Activated T-helper 1 cell treated with anti-CD3 and anti-CD28 coated beads, Interleukin-12 subunit alpha, Interleukin-12 subunit beta, Interleukin-2, Interleukin-4 antibody, amounts not matched to agents 30 ng/mL and 10 ng/mL and 1 ng/mL, durations not matched to agents 14 hours and 24 hours and 36 hours (primary cell): ENCODE measurements at regions not wholly inside any gene's neighbourhood (a gene's known extent, or its start where the extent isn't known, plus 50 kb on each side); places are given as distances from the start of the nearest gene placed in this dataset.

Experiments used
- DNase-seq: peaks from one replicate; pipeline ENCODE4 v3.0.0; 2021; ENCODE audit warnings: low spot score
- H3K27ac Mint-ChIP-seq: one replicate; pipeline ENCODE4 v1.8.0; 2021; ENCODE audit warnings: mild to moderate bottlenecking, mixed read lengths
- H3K27me3 Mint-ChIP-seq: one replicate; pipeline ENCODE4 v1.8.0; 2022; ENCODE audit warnings: mild to moderate bottlenecking, moderate library complexity, mixed read lengths; ENCODE audit not compliant: insufficient read depth
- H3K36me3 Mint-ChIP-seq: one replicate; pipeline ENCODE4 v1.8.0; 2021; ENCODE audit warnings: low read depth, mixed read lengths
- H3K4me1 Mint-ChIP-seq: one replicate; pipeline ENCODE4 v1.8.0; 2021; ENCODE audit warnings: low read depth, mixed read lengths
- H3K4me3 Mint-ChIP-seq: one replicate; pipeline ENCODE4 v1.8.0; 2021; ENCODE audit warnings: mild to moderate bottlenecking, moderate library complexity, mixed read lengths
- H3K9me3 Mint-ChIP-seq: one replicate; pipeline ENCODE4 v1.8.0; 2021; ENCODE audit warnings: mixed read lengths
- intact Hi-C: fragments of 100-400 bp; cut with micrococcal nuclease; formaldehyde crosslinking; loops from one replicate; pipeline ENCODE4 v1.15.1; 2024

DNA sequence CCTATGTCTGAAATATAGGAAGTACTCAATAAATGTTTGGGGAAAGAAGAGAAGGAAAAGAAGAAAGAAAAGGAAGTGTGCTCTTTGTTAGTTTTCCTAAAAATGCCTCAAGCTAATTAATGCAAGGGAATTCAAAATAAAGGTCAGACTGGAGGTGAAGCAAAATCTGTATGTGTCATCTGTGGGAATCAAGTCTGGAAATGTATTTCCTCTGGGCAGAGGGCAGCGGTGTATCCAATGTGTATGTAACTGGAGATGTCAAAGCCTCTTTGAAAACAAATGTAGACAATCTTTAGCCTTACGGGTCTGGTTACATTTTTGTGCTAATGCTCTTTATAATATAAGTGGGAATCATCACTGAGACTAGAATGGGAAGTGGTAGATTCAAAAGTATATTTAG lies 471.4 kb downstream of the MAN2A1 start:
- Mint-ChIP-seq H3K36me3 (no peaks in the 10 kb centered on the region), H3K4me1 (no peaks in the 10 kb centered on the region), H3K9me3 (no peaks in the 10 kb centered on the region), H3K27ac (no peak overlapping the region), H3K27me3 (no peaks in the 10 kb centered on the region), H3K4me3 (no peak overlapping the region)
- intact Hi-C loops, result no loop called here
- DNase-seq, result no peak

DNA sequence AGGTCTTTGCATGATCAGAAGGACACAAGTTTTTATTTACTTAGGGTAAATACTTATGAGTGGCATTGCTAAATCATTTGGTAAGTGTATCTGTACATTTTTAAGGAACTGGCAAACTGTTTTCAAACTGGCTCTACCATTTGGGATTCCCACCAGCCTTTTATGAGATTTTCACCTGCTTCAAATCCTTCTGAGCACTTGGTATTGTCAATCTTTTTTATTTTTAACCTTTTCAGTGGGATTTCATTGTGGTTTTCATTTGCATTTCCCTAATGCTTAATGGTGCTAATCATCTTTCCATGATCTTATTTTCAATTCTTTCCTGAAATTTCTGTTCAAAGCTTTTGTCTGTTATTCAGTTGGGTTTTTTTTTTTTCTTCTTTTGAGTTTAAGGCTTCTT lies 475.6 kb downstream of the MAN2A1 start:
- no peaks in the 10 kb centered on the region for H3K4me1 Mint-ChIP-seq
- DNase-seq, result no peak

DNA sequence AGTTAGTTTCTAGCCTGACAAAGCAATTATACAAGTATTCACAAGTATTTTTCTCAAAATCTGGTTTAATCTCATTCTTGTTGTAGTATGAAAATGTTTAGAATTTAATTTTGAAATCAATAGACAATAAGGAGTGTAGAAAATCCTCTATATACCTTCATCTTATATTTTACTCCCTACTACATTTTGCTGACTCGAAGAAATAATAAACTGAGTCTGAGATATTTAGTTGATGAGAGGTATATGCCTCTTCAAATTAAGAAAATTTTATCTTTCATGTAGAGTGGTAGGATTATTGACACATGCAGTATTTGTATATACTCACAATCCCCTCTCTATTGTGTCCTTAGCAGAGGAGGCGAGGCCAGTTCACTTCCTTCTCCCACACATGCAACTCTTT lies 477.7 kb downstream of the MAN2A1 start:
- intact Hi-C loops, result no loop called here
- H3K27me3 Mint-ChIP-seq, result no peaks in the 10 kb centered on the region
- peaks cover 15% of the 10 kb centered on the region for H3K9me3 Mint-ChIP-seq
- H3K36me3 Mint-ChIP-seq, result no peaks in the 10 kb centered on the region
- DNase-seq, result no peak
- H3K4me3 Mint-ChIP-seq, result no peak overlapping the region
- no peak overlapping the region for H3K27ac Mint-ChIP-seq
- no peaks in the 10 kb centered on the region for H3K4me1 Mint-ChIP-seq

More for the DNA sequence above, 475.6 kb downstream of the MAN2A1 start:
- no peaks in the 10 kb centered on the region for H3K27me3 Mint-ChIP-seq
- intact Hi-C loops, result no loop called here
- H3K4me3 Mint-ChIP-seq, result no peak overlapping the region
- no peaks in the 10 kb centered on the region for H3K36me3 Mint-ChIP-seq
- peaks cover 4% of the 10 kb centered on the region for H3K9me3 Mint-ChIP-seq
- no peak overlapping the region for H3K27ac Mint-ChIP-seq

DNA sequence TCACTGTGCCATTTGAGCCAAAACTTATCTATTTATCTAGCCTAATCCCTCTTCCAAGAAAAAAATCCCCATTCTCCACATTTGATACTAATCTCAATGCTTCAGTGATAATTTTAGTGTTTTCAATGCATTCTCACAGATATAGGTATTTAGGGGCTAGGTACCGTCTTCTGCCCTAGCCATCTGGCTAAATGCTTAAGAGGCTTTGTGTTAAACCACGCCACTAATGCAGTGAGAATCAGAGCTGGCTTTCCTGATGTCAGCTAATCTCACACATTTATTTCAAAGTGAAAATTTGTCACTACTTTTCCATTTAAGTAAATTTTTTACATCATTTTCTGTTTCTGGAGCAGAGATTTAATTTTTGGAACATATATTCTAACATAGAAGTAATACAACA lies 479.7 kb downstream of the MAN2A1 start:
- Mint-ChIP-seq H3K4me3 (no peak overlapping the region), H3K27ac (no peak overlapping the region), H3K36me3 (no peaks in the 10 kb centered on the region), H3K4me1 (no peaks in the 10 kb centered on the region), H3K27me3 (no peaks in the 10 kb centered on the region), H3K9me3 (peaks cover 15% of the 10 kb centered on the region)
- intact Hi-C loops, result no loop called here
- DNase-seq, result no peak

DNA sequence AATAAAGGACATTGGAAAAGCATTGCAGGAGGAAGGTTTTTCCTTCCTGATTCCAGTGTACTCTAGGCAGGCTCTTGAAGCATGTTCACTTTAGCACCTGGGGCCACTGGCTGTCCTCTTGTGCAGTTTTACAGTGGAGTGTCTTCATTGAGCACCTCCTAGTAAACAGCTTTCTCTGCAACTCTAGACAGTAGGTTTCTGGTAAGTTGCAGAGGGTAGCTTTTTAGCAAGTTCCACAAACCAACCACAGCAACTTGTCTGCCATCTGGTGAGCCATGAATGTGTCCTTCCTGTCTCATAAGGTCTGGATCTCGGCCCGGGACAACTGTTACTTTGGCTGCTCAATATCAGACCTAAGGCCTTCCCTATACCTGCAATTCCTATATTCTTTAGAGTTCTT lies 488.0 kb downstream of the MAN2A1 start:
- H3K9me3 Mint-ChIP-seq, result no peaks in the 10 kb centered on the region
- intact Hi-C loops, result no loop called here
- no peak for DNase-seq

DNA sequence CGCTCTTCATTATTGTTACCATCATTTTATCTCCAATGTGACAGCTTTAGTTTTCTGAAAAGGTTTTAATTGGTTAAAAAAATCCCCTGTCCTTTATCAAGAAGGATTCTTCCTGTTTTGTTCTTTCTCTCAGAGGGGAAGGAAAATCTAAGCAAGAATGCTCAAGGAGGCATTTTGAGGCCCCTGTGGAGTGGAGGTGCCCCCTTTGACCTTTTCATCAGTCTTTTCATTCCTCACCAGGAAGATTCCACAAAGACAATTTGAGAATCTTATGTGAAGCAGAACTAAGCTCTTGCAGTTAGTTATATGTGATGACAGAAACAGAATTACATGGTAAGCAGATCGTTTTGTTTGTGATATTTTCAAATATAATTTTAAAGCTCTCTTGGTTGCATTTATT lies 489.6 kb downstream of the MAN2A1 start:
- Mint-ChIP-seq H3K9me3 (no peaks in the 10 kb centered on the region), H3K27ac (no peak overlapping the region), H3K27me3 (peaks cover 4% of the 10 kb centered on the region), H3K36me3 (no peaks in the 10 kb centered on the region), H3K4me3 (no peak overlapping the region), H3K4me1 (no peaks in the 10 kb centered on the region)
- intact Hi-C loops, result no loop called here
- no peak for DNase-seq

More for the DNA sequence above, 488.0 kb downstream of the MAN2A1 start:
- Mint-ChIP-seq H3K27me3 (peaks cover 4% of the 10 kb centered on the region), H3K4me3 (no peak overlapping the region), H3K4me1 (no peaks in the 10 kb centered on the region), H3K27ac (no peak overlapping the region), H3K36me3 (no peaks in the 10 kb centered on the region)

DNA sequence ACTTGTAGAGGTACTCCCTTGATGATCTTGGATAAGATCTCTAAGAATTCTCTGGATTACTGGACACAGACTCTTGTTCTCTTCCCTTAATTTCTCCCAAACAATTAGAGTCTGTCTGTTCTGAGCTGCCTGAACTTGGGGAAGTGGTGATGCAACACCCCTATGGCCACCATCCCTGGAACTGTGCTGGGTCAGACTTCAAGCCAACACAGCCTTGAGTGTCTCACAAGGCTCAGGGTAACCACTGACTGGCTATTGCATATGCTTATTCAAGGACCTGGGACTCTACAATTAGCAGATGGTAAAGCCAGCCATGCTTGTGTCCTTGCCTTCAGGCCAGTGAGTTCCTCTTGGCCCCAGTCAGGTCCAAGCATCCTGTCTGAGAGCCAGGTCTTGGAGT lies 504.5 kb downstream of the MAN2A1 start:
- Mint-ChIP-seq H3K27me3 (no peaks in the 10 kb centered on the region), H3K36me3 (no peaks in the 10 kb centered on the region), H3K9me3 (no peaks in the 10 kb centered on the region), H3K27ac (no peak overlapping the region), H3K4me1 (no peaks in the 10 kb centered on the region), H3K4me3 (no peak overlapping the region)
- DNase-seq, result no peak
- intact Hi-C loops, result no loop called here

DNA sequence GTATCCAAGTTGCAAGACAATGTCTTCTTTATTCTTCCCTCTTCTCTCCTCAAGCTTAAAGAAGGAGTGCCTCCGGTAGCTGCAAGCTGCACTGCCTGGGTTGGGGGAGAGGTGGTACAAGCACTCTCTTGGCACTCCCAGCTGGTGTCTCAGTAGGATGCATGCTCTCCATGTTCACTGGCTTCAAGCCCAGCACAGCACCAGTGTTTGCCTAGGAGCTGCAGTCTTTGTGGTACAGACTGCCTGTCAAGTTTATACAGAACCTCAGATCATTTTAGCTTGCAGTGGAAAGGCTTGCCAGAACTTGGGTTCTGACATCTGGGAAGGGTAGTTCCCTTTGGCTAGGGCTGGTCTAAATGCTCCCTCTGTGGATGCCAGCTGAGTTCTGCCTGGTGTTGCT lies 505.6 kb downstream of the MAN2A1 start:
- intact Hi-C loops, result no loop called here
- H3K9me3 Mint-ChIP-seq, result no peaks in the 10 kb centered on the region
- H3K4me1 Mint-ChIP-seq, result no peaks in the 10 kb centered on the region
- H3K4me3 Mint-ChIP-seq, result no peak overlapping the region
- H3K27me3 Mint-ChIP-seq, result no peaks in the 10 kb centered on the region
- no peak for DNase-seq
- no peak overlapping the region for H3K27ac Mint-ChIP-seq
- no peaks in the 10 kb centered on the region for H3K36me3 Mint-ChIP-seq

DNA sequence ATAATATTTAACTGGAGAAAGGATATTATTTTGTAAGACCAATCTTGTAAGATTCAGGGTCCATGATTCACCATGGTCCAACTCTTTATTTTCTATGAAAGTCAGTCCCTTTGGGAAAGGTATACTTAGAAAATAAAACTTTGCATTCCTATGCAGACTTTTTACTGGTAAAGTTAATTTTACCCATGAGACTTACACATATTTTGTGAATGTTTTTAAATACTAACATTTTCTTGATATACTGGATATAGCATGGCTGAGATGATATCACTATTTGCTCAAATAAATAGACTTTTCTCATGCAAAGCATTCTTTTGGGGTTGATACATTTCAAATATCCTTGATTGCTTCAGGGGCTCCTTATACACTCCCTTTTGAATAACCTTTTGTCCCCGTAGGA lies 512.1 kb downstream of the MAN2A1 start:
- Mint-ChIP-seq H3K36me3 (no peaks in the 10 kb centered on the region), H3K9me3 (peaks cover 4% of the 10 kb centered on the region), H3K4me3 (no peak overlapping the region), H3K4me1 (no peaks in the 10 kb centered on the region), H3K27ac (no peak overlapping the region), H3K27me3 (no peaks in the 10 kb centered on the region)
- intact Hi-C loops, result no loop called here
- no peak for DNase-seq

DNA sequence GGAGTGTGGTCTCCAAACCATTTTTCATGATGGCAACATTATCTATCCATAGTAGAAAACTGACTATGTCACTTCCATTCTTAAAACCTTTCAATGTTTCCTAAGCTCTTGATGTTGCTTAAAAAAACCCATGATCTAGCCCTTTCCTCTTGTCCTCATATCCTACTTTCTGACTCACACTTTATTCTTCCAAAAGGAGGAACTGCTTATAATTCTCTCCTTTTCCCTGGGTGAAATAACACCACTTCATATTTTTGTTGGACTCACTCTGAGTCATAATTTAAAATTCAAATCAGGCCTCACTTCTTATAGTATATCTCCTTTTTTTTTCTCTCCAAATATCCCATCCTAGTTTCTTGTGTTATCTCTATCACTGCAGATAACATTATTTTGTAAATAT lies 513.9 kb downstream of the MAN2A1 start:
- no peak for DNase-seq
- Mint-ChIP-seq H3K9me3 (peaks cover 4% of the 10 kb centered on the region), H3K4me3 (no peak overlapping the region), H3K4me1 (no peaks in the 10 kb centered on the region), H3K36me3 (no peaks in the 10 kb centered on the region), H3K27me3 (no peaks in the 10 kb centered on the region), H3K27ac (no peak overlapping the region)
- intact Hi-C loops, result no loop called here

DNA sequence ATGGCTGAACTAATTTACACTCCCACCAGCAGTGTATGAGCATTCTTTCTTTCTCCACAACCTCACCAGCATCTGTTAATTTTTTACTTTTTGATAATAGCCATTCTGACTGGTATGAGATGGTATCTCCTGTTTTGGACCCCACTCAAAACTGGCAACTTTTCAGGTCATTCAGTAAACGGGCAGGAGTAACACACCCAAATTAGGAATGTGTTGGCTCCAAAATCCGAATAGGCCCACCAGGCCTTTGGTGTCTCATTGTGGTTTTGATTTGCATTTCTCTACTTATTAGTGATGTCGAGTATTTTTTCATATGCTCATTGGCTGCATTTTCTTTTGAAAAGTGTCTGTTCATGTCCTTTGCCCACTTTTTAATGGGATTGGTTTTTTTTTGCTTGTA lies 517.1 kb downstream of the TMEM232 start:
- Mint-ChIP-seq H3K4me1 (no peaks in the 10 kb centered on the region), H3K4me3 (no peak overlapping the region), H3K36me3 (no peaks in the 10 kb centered on the region), H3K27ac (no peak overlapping the region), H3K27me3 (no peaks in the 10 kb centered on the region), H3K9me3 (peaks cover 20% of the 10 kb centered on the region)
- intact Hi-C loops, result no loop called here
- no peak for DNase-seq

DNA sequence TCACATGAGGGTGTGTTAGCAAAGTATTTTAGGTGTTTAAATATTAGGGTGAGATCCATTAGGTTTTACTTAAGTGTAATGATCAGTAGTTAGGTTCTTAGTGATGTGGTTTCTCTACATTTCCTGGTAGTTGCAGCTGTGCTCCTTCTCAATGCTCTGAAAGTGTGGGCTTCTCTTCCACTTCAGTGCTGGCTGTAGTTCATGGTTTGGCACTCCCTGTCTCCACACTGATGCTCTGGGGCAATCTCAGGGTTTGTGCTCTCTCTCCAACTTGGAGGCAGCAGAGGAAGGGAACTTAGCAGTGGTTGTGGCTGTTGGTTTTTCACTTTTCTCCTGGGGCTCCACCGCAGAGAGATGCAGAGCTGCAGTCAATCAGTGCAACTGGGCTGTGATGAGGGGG lies 507.5 kb downstream of the TMEM232 start:
- Mint-ChIP-seq H3K4me1 (no peaks in the 10 kb centered on the region), H3K36me3 (no peaks in the 10 kb centered on the region), H3K27me3 (peaks cover 2% of the 10 kb centered on the region), H3K27ac (no peak overlapping the region), H3K9me3 (peaks cover 55% of the 10 kb centered on the region), H3K4me3 (no peak overlapping the region)
- no peak for DNase-seq
- intact Hi-C loops, result no loop called here

DNA sequence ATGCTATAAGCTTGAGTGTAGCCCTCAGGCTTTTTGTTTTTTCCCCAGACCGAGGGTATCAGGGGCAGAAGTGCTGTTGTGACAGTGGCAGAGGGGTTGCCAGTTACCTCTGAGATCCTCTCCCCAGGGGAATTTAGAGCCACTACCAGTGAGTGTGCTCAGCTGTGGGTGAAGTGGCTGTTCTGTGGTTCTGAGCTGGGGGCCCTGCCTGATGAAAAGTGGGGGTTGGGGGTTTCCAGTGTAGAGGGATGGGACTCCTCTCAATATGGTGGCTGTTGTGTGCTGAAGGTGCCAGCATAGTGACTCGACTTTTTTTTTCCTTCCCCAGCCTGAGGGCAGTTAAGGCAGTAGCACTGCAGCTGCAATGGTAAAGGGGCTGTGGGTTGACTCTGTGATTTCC lies 506.7 kb downstream of the TMEM232 start:
- Mint-ChIP-seq H3K36me3 (no peaks in the 10 kb centered on the region), H3K4me3 (no peak overlapping the region), H3K9me3 (peaks cover 58% of the 10 kb centered on the region), H3K27ac (no peak overlapping the region), H3K4me1 (no peaks in the 10 kb centered on the region), H3K27me3 (peaks cover 2% of the 10 kb centered on the region)
- intact Hi-C loops, result no loop called here
- no peak for DNase-seq

DNA sequence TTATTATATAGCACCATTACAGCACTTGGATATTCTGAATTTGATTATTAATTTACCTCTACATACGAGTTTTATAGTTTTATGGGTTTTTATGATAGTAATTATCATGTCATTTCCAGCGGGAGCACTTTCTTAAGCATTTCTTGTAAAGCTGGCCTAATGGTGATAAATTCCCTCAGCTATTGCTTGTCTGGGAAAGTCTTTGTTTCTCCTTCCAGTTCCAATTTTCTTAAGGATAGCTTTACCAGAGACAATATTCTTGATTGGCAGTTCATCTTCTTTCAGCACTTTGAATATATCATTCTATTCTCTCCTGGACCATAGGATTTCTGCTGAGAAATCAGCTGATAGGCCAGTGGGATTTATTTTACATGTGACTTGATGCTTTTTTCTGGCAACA lies 505.4 kb downstream of the TMEM232 start:
- Mint-ChIP-seq H3K27ac (no peak overlapping the region), H3K4me3 (no peak overlapping the region), H3K9me3 (peaks cover 55% of the 10 kb centered on the region), H3K4me1 (no peaks in the 10 kb centered on the region), H3K27me3 (no peaks in the 10 kb centered on the region), H3K36me3 (no peaks in the 10 kb centered on the region)
- no peak for DNase-seq
- intact Hi-C loops, result no loop called here
